Neural progenitor cell (in vitro differentiated cells): ENCODE measurements at regions not wholly inside any gene's neighbourhood (a gene's known extent, or its start where the extent isn't known, plus 50 kb on each side); places are given as distances from the start of the nearest gene placed in this dataset.

Experiments used
- EZH2 ChIP-seq: fragments of 200-600 bp; sonication (generic); IDR thresholded peaks from 2 replicates; pipeline ENCODE4 v1.6.1; 2017; ENCODE audit warnings: antibody characterized with exemption, mild to moderate bottlenecking, moderate library complexity
- EZH2phosphoT487 ChIP-seq: fragments of 200-600 bp; sonication (generic); IDR thresholded peaks from 2 replicates; pipeline ENCODE4 v1.6.1; 2017; ENCODE audit warnings: antibody characterized with exemption
- TF ChIP-seq, protein P1 (sequence below): fragments of 200-600 bp; sonication (generic); IDR thresholded peaks from 2 replicates; pipeline ENCODE4 v1.5.1; 2017; ENCODE audit warnings: antibody characterized with exemption, mild to moderate bottlenecking

DNA sequence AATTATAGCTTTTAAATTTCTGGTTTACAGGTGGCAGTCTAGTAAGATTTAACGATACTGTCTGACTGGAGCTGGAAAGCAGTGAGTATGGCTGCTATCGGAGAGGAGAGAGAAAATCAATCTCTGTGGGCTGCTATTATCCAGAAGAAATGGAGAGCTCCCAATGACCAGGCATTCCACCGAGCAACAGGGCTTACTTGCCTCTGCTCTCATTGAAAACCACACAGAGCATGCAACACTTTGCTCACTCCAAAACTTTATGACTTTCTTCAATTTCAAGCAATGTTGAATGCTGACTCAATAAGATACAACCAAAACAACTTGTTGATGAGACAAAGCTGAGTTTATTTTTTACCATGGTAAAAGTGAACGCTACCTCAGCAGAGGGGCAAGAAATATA, 337.0 kb upstream of the NCAM2 start:
- TF ChIP-seq, protein P1, sequence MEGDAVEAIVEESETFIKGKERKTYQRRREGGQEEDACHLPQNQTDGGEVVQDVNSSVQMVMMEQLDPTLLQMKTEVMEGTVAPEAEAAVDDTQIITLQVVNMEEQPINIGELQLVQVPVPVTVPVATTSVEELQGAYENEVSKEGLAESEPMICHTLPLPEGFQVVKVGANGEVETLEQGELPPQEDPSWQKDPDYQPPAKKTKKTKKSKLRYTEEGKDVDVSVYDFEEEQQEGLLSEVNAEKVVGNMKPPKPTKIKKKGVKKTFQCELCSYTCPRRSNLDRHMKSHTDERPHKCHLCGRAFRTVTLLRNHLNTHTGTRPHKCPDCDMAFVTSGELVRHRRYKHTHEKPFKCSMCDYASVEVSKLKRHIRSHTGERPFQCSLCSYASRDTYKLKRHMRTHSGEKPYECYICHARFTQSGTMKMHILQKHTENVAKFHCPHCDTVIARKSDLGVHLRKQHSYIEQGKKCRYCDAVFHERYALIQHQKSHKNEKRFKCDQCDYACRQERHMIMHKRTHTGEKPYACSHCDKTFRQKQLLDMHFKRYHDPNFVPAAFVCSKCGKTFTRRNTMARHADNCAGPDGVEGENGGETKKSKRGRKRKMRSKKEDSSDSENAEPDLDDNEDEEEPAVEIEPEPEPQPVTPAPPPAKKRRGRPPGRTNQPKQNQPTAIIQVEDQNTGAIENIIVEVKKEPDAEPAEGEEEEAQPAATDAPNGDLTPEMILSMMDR: no peak
- no peak for TF ChIP-seq EZH2phosphoT487
- no peak for TF ChIP-seq EZH2
